H9 (cell line): ENCODE measurements at regions not wholly inside any gene's neighbourhood (a gene's known extent, or its start where the extent isn't known, plus 50 kb on each side); places are given as distances from the start of the nearest gene placed in this dataset.

ENCODE experiments used
- DNase-seq: peaks from one replicate; pipeline ENCODE4 v3.0.0-alpha.2; 2017
- H2AFZ ChIP-seq: one replicate; pipeline ENCODE4 v1.6.1; 2013; ENCODE audit warnings: mild to moderate bottlenecking, low read length, control low read depth, moderate library complexity
- H2AK5ac ChIP-seq: 2 replicates; pipeline ENCODE4 v1.6.1; 2013; ENCODE audit warnings: low read length, control low read depth, mixed read lengths; ENCODE audit not compliant: insufficient read length
- H2BK120ac ChIP-seq: one replicate; pipeline ENCODE4 v1.6.1; 2013; ENCODE audit warnings: low read depth, mild to moderate bottlenecking, low read length, control low read depth, inconsistent platforms; ENCODE audit not compliant: poor library complexity, severe bottlenecking
- H2BK12ac ChIP-seq: 2 replicates; pipeline ENCODE4 v1.6.1; 2013; ENCODE audit warnings: low read length, control low read depth, mixed read lengths, low read depth; ENCODE audit not compliant: insufficient read length
- H2BK15ac ChIP-seq: 2 replicates; pipeline ENCODE4 v1.6.1; 2013; ENCODE audit warnings: low read depth, low read length, control low read depth
- H2BK20ac ChIP-seq: one replicate; pipeline ENCODE4 v1.6.1; 2013; ENCODE audit warnings: low read depth, mild to moderate bottlenecking, low read length, control low read depth, inconsistent platforms; ENCODE audit not compliant: poor library complexity, severe bottlenecking
- H2BK5ac ChIP-seq: 2 replicates; pipeline ENCODE4 v1.6.1; 2013; ENCODE audit warnings: low read length, control low read depth, mixed read lengths; ENCODE audit not compliant: insufficient read length
- H3K14ac ChIP-seq: 2 replicates; pipeline ENCODE4 v1.6.1; 2013; ENCODE audit warnings: low read length, control low read depth; ENCODE audit not compliant: insufficient read depth
- H3K18ac ChIP-seq: 2 replicates; pipeline ENCODE4 v1.6.1; 2013; ENCODE audit warnings: low read depth, mild to moderate bottlenecking, mixed read lengths, low read length, control low read depth; ENCODE audit not compliant: insufficient read length
- H3K23ac ChIP-seq: 2 replicates; pipeline ENCODE4 v1.6.1; 2013; ENCODE audit warnings: low read length, control low read depth, mixed read lengths, low read depth; ENCODE audit not compliant: insufficient read length
- H3K23me2 ChIP-seq: 2 replicates; pipeline ENCODE4 v1.6.1; 2013; ENCODE audit warnings: low read depth, mild to moderate bottlenecking, mixed read lengths, low read length, control low read depth; ENCODE audit not compliant: insufficient read length, poor library complexity, severe bottlenecking
- H3K27ac ChIP-seq: 2 replicates; pipeline ENCODE4 v1.5.1; 2013; ENCODE audit warnings: low read length, control low read depth, mixed read lengths, low read depth; ENCODE audit not compliant: insufficient read length
- H3K27me3 ChIP-seq: 2 replicates; pipeline ENCODE4 v1.6.1; 2013; ENCODE audit warnings: low read length, control low read depth, inconsistent platforms; ENCODE audit not compliant: insufficient read depth
- H3K4ac ChIP-seq: 2 replicates; pipeline ENCODE4 v1.6.1; 2013; ENCODE audit warnings: low read depth, mild to moderate bottlenecking, control low read depth, inconsistent platforms, low read length, moderate library complexity
- H3K4me1 ChIP-seq: 2 replicates; pipeline ENCODE4 v1.6.1; 2013; ENCODE audit warnings: low read length, control low read depth, inconsistent platforms; ENCODE audit not compliant: insufficient read depth
- H3K4me2 ChIP-seq: 2 replicates; pipeline ENCODE4 v1.6.1; 2013; ENCODE audit warnings: low read length, control low read depth, mixed read lengths; ENCODE audit not compliant: insufficient read length, insufficient read depth
- H3K56ac ChIP-seq: 2 replicates; pipeline ENCODE4 v1.6.1; 2013; ENCODE audit warnings: low read depth, mild to moderate bottlenecking, mixed read lengths, low read length, control low read depth; ENCODE audit not compliant: insufficient read length
- H3K79me1 ChIP-seq: 2 replicates; pipeline ENCODE4 v1.6.1; 2013; ENCODE audit warnings: low read depth, mild to moderate bottlenecking, moderate library complexity, low read length, control low read depth, inconsistent platforms; ENCODE audit not compliant: insufficient read depth, poor library complexity, severe bottlenecking
- H3K79me2 ChIP-seq: 2 replicates; pipeline ENCODE4 v1.6.1; 2013; ENCODE audit warnings: low read length, control low read depth, inconsistent platforms; ENCODE audit not compliant: insufficient read depth
- H3K9ac ChIP-seq: 2 replicates; pipeline ENCODE4 v1.6.1; 2013; ENCODE audit warnings: low read length, control low read depth, mixed read lengths; ENCODE audit not compliant: insufficient read length; ENCODE audit errors: extremely low read depth
- H3K9me3 ChIP-seq: one replicate; pipeline ENCODE4 v1.6.1; 2013; ENCODE audit warnings: low read depth, low read length, inconsistent platforms; ENCODE audit not compliant: control insufficient read depth
- H3T11ph ChIP-seq: one replicate; pipeline ENCODE4 v1.6.1; 2013; ENCODE audit warnings: mild to moderate bottlenecking, low read length, control low read depth, inconsistent platforms
- H4K20me1 ChIP-seq: one replicate; pipeline ENCODE4 v1.6.1; 2013; ENCODE audit not compliant: control insufficient read depth, insufficient read length, insufficient read depth
- H4K5ac ChIP-seq: 2 replicates; pipeline ENCODE4 v1.6.1; 2013; ENCODE audit warnings: low read depth, mild to moderate bottlenecking, mixed read lengths, low read length, control low read depth; ENCODE audit not compliant: insufficient read length
- H4K8ac ChIP-seq: replicated peaks from 2 replicates; pipeline ENCODE4 v1.6.1; 2013; ENCODE audit warnings: low read length, control low read depth, mixed read lengths, low read depth; ENCODE audit not compliant: insufficient read length
- H4K91ac ChIP-seq: 2 replicates; pipeline ENCODE4 v1.6.1; 2013; ENCODE audit warnings: low read depth, mild to moderate bottlenecking, moderate library complexity, mixed read lengths, low read length, control low read depth; ENCODE audit not compliant: insufficient read length
- H3K27ac Mint-ChIP-seq, 3 experiments: 2 replicates in 2 of 3; 3 replicates in 1 of 3; pipeline ENCODE4 v1.8.0; 2020 to 2021; ENCODE audit warnings: mixed read lengths in 3 of 3, mild to moderate bottlenecking in 1 of 3, moderate library complexity in 1 of 3
- H3K27me3 Mint-ChIP-seq: 2 replicates; pipeline ENCODE4 v1.8.0; 2021; ENCODE audit warnings: low read depth, mild to moderate bottlenecking, moderate library complexity, mixed read lengths
- H3K36me3 Mint-ChIP-seq, 3 experiments: 2 replicates in 2 of 3; 3 replicates in 1 of 3; pipeline ENCODE4 v1.8.0; 2020 to 2021; ENCODE audit warnings: low read depth in 3 of 3, mixed read lengths in 3 of 3; ENCODE audit not compliant: insufficient read depth in 1 of 3
- H3K4me1 Mint-ChIP-seq, 2 experiments: 2 replicates each; pipeline ENCODE4 v1.8.0; 2020; ENCODE audit warnings: mixed read lengths in 2 of 2
- H3K4me3 Mint-ChIP-seq, 2 experiments: 2 replicates in 1 of 2; 3 replicates in 1 of 2; pipeline ENCODE4 v1.8.0; 2020 to 2021; ENCODE audit warnings: mild to moderate bottlenecking in 2 of 2, mixed read lengths in 2 of 2, moderate library complexity in 1 of 2
- H3K9me3 Mint-ChIP-seq, 2 experiments: 2 replicates in 1 of 2; 3 replicates in 1 of 2; pipeline ENCODE4 v1.8.0; 2020; ENCODE audit warnings: mild to moderate bottlenecking in 2 of 2, mixed read lengths in 2 of 2, moderate library complexity in 1 of 2
- WGBS: extraction: QIAGEN DNeasy Blood & Tissue Kit; methylation state at CpG from one replicate; pipeline ENCODE4 v1.1.7; 2013; ENCODE audit warnings: missing lambda C conversion rate, low lambda C conversion rate, mixed read lengths; ENCODE audit not compliant: insufficient read length; ENCODE audit errors: extremely low coverage; 5-methylcytosine and 5-hydroxymethylcytosine counted together
- TF ChIP-seq, protein P1 (sequence below): fragments of 200-600 bp; sonication (generic); conservative IDR thresholded peaks from 3 replicates; pipeline ENCODE4 v1.8.0; 2021; ENCODE audit warnings: antibody characterized with exemption, mild to moderate bottlenecking

DNA sequence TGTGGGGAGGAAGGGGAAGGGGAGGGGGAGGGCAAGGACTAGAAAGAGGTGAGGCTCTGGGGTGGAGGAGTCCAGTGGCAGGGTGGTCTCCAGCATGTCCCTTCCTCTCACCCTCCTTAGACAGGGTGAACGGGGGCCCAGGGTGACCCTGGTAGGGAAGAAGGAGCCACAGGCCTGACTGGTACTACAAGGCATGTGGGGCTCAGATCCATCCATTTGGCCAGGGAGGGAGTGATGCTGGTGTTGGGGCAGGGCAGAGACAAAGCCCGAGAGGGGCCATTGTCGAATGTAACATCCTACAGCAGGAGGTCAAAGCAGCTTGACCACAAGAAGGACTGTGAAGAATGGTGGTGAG lies 69.0 kb upstream of the SHISAL1 start:
- no peaks in the 10 kb centered on the region for H3K27me3 ChIP-seq
- Mint-ChIP-seq H3K27me3 (peaks cover 11% of the 10 kb centered on the region), H3K36me3 (no peaks in the 10 kb centered on the region), H3K9me3 (no peaks in the 10 kb centered on the region; a peak in 1 of 5 replicates), H3K27ac (peak overlapping the region in 1 of 3 experiments; percentile 40; a peak in 1 of 7 replicates), H3K4me3 (no peak overlapping the region), H3K4me1 (peaks cover 5 to 11% of the 10 kb centered on the region in 2 experiments)
- no peak overlapping the region for H2BK12ac ChIP-seq
- TF ChIP-seq, protein P1, sequence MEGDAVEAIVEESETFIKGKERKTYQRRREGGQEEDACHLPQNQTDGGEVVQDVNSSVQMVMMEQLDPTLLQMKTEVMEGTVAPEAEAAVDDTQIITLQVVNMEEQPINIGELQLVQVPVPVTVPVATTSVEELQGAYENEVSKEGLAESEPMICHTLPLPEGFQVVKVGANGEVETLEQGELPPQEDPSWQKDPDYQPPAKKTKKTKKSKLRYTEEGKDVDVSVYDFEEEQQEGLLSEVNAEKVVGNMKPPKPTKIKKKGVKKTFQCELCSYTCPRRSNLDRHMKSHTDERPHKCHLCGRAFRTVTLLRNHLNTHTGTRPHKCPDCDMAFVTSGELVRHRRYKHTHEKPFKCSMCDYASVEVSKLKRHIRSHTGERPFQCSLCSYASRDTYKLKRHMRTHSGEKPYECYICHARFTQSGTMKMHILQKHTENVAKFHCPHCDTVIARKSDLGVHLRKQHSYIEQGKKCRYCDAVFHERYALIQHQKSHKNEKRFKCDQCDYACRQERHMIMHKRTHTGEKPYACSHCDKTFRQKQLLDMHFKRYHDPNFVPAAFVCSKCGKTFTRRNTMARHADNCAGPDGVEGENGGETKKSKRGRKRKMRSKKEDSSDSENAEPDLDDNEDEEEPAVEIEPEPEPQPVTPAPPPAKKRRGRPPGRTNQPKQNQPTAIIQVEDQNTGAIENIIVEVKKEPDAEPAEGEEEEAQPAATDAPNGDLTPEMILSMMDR = no peak
- no peak overlapping the region for H3K14ac ChIP-seq
- no peak overlapping the region for H2AFZ ChIP-seq
- H4K8ac ChIP-seq = no peak overlapping the region
- H3K4me2 ChIP-seq = no peak overlapping the region
- H3K18ac ChIP-seq = no peak overlapping the region
- H3K4ac ChIP-seq = no peak overlapping the region
- no peak for DNase-seq
- H3K27ac ChIP-seq = no peak overlapping the region
- no peak overlapping the region for H2BK20ac ChIP-seq
- no peaks in the 10 kb centered on the region for H3K23me2 ChIP-seq
- H3K79me1 ChIP-seq = no peaks in the 10 kb centered on the region
- H3K56ac ChIP-seq = no peak overlapping the region
- no peak overlapping the region for H2BK120ac ChIP-seq
- no peak overlapping the region for H4K91ac ChIP-seq
- no peaks in the 10 kb centered on the region for H3K4me1 ChIP-seq
- no peaks in the 10 kb centered on the region for H3K79me2 ChIP-seq
- no peak overlapping the region for H4K5ac ChIP-seq
- H2BK5ac ChIP-seq = no peak overlapping the region
- no peak overlapping the region for H3K23ac ChIP-seq
- H3K9ac ChIP-seq = no peak overlapping the region
- H2AK5ac ChIP-seq = no peak overlapping the region
- WGBS = no CpG with 5 or more reads among the region's 3 CpGs
- H4K20me1 ChIP-seq = no peaks in the 10 kb centered on the region
- H2BK15ac ChIP-seq = no peak overlapping the region
- no peak overlapping the region for H3T11ph ChIP-seq
- H3K9me3 ChIP-seq = no peaks in the 10 kb centered on the region
